ENCODE measurements at regions not wholly inside any gene's neighbourhood (a gene's known extent, or its start where the extent isn't known, plus 50 kb on each side); places are given as distances from the start of the nearest gene placed in this dataset.
A peak's percentile ranks its signal among the peaks of the same experiment; 100 is the strongest.
"Not testable (repeated sequence)": the region's sequence is repeated elsewhere in the genome, so short reads cannot be mapped to it uniquely, and the experiment has no call there.

GRCh38 chr10:83371696-83372490 lies 767.4 kb upstream of the GHITM start:
- no peak for DNase-seq

GRCh38 chr10:83372646-83373045 lies 766.7 kb upstream of the GHITM start:
- DNase-seq = no peak

GRCh38 chr10:83373671-83374070 lies 765.6 kb upstream of the GHITM start:
- peak; percentile 1 for DNase-seq

- no peak for DNase-seq
These were observed 764.6 kb upstream of the GHITM start for GRCh38 chr10:83374741-83375140.

GRCh38 chr10:83375274-83375673 lies 764.0 kb upstream of the GHITM start:
- DNase-seq = no peak

- DNase-seq = no peak
These were observed 741.5 kb upstream of the GHITM start for GRCh38 chr10:83397806-83398205.

GRCh38 chr10:83410570-83410969 lies 728.7 kb upstream of the GHITM start:
- DNase-seq = no peak

GRCh38 chr10:83425306-83425705 lies 714.0 kb upstream of the GHITM start:
- DNase-seq = no peak

GRCh38 chr10:83427101-83427500 lies 712.2 kb upstream of the GHITM start:
- no peak for DNase-seq

GRCh38 chr10:83432261-83433045 lies 706.9 kb upstream of the GHITM start:
- no peak for DNase-seq

GRCh38 chr10:83433705-83434104 lies 705.6 kb upstream of the GHITM start:
- DNase-seq = no peak

- DNase-seq = no peak
These were observed 691.3 kb upstream of the GHITM start for GRCh38 chr10:83448013-83448412.

- DNase-seq = no peak
These were observed 680.7 kb upstream of the GHITM start for GRCh38 chr10:83458611-83459010.

- no peak for DNase-seq
These were observed 680.2 kb upstream of the GHITM start for GRCh38 chr10:83459124-83459523.

GRCh38 chr10:83469728-83470331 lies 669.5 kb upstream of the GHITM start:
- no peak for DNase-seq

- peak; percentile 68 for DNase-seq
These were observed 663.1 kb upstream of the GHITM start for GRCh38 chr10:83476211-83476610.

- DNase-seq = no peak
These were observed 650.1 kb upstream of the GHITM start for GRCh38 chr10:83489161-83489560.

GRCh38 chr10:83492004-83492403 lies 647.3 kb upstream of the GHITM start:
- no peak for DNase-seq

- no peak for DNase-seq
These were observed 626.6 kb upstream of the GHITM start for GRCh38 chr10:83512681-83513080.

- no peak for DNase-seq
These were observed 624.3 kb upstream of the GHITM start for GRCh38 chr10:83515001-83515400.

GRCh38 chr10:83516788-83517187 lies 622.5 kb upstream of the GHITM start:
- no peak for DNase-seq

GRCh38 chr10:83517456-83517855 lies 621.9 kb upstream of the GHITM start:
- DNase-seq = no peak

GRCh38 chr10:83518779-83519178 lies 620.5 kb upstream of the GHITM start:
- no peak for DNase-seq

- not testable (repeated sequence) for DNase-seq
These were observed 618.9 kb upstream of the GHITM start for GRCh38 chr10:83520386-83520785.

All from NCI-H446 treated with DMSO at 0.1 percent for 48 hours (cell line).